Choroid plexus epithelial cell (primary cell): ENCODE measurements at regions not wholly inside any gene's neighbourhood (a gene's known extent, or its start where the extent isn't known, plus 50 kb on each side); places are given as distances from the start of the nearest gene placed in this dataset.

Experiments
- DNase-seq: peaks from one replicate; pipeline ENCODE4 v3.0.0-alpha.2; 2010; ENCODE audit warnings: low read depth
- H3K4me3 ChIP-seq: 2 replicates; pipeline ENCODE4 v1.5.1; 2011; ENCODE audit warnings: low read depth, mild to moderate bottlenecking, control low read depth, low read length, moderate library complexity
- CTCF ChIP-seq: conservative IDR thresholded peaks from 2 replicates; pipeline ENCODE4 v1.5.1; 2011; ENCODE audit warnings: low read depth, mild to moderate bottlenecking, control low read depth, inconsistent platforms, low read length, moderate library complexity

- H3K4me3 ChIP-seq = no peak overlapping the region
- TF ChIP-seq CTCF = no peak
- DNase-seq = peak; percentile 52
Observed at GRCh38 chr13:85503797-85504196, 295.4 kb downstream of the SLITRK6 start.

GRCh38 chr13:85501616-85502015, 297.6 kb downstream of the SLITRK6 start:
- H3K4me3 ChIP-seq = no peak overlapping the region
- no peak for DNase-seq
- no peak for TF ChIP-seq CTCF

GRCh38 chr13:85500696-85501256, 298.4 kb downstream of the SLITRK6 start:
- no peak overlapping the region for H3K4me3 ChIP-seq
- DNase-seq = no peak
- TF ChIP-seq CTCF = no peak

GRCh38 chr13:85498774-85499173, 300.4 kb downstream of the SLITRK6 start:
- TF ChIP-seq CTCF = no peak
- no peak overlapping the region for H3K4me3 ChIP-seq
- DNase-seq = no peak

- TF ChIP-seq CTCF = no peak
- H3K4me3 ChIP-seq = no peak overlapping the region
- peak; percentile 95 for DNase-seq
Observed at GRCh38 chr13:85497652-85498051, 301.6 kb downstream of the SLITRK6 start.

- no peak overlapping the region for H3K4me3 ChIP-seq
- DNase-seq = no peak
- no peak for TF ChIP-seq CTCF
Observed at GRCh38 chr13:85492283-85492682, 306.9 kb downstream of the SLITRK6 start.

GRCh38 chr13:85486663-85487062, 312.6 kb downstream of the SLITRK6 start:
- no peak for TF ChIP-seq CTCF
- no peak for DNase-seq
- no peak overlapping the region for H3K4me3 ChIP-seq
